OCI-LY1 (cell line): ENCODE measurements at regions not wholly inside any gene's neighbourhood (a gene's known extent, or its start where the extent isn't known, plus 50 kb on each side); places are given as distances from the start of the nearest gene placed in this dataset.
"Not testable (repeated sequence)": the region's sequence is repeated elsewhere in the genome, so short reads cannot be mapped to it uniquely, and the experiment has no call there.

Source experiments
- H2AFZ ChIP-seq: fragments of 200-600 bp; sonication (generic), shearing (Covaris generic); 2 replicates; pipeline ENCODE4 v1.6.0; 2014; ENCODE audit warnings: antibody characterized with exemption, mild to moderate bottlenecking, low read length
- H3F3A ChIP-seq: fragments of 200-600 bp; sonication (generic), shearing (Covaris generic); 2 replicates; pipeline ENCODE4 v1.6.0; 2014; ENCODE audit warnings: mild to moderate bottlenecking, antibody characterized with exemption, low read length, moderate library complexity; ENCODE audit not compliant: insufficient read depth
- H3K27ac ChIP-seq: fragments of 200-600 bp; sonication (generic); 2 replicates; pipeline ENCODE4 v1.5.1; 2014; ENCODE audit warnings: low read length, mixed run types, mild to moderate bottlenecking, low read depth; ENCODE audit not compliant: poor library complexity, severe bottlenecking
- H3K27me3 ChIP-seq: fragments of 200-600 bp; sonication (generic); 2 replicates; pipeline ENCODE4 v1.6.0; 2014; ENCODE audit warnings: antibody characterized with exemption, mild to moderate bottlenecking, low read length, moderate library complexity; ENCODE audit not compliant: insufficient read depth
- H3K36me3 ChIP-seq: fragments of 200-600 bp; sonication (generic); 2 replicates; pipeline ENCODE4 v1.6.1; 2014; ENCODE audit warnings: mild to moderate bottlenecking, antibody characterized with exemption, low read length, moderate library complexity, mixed read lengths; ENCODE audit not compliant: insufficient read depth
- H3K4me1 ChIP-seq: fragments of 200-600 bp; sonication (generic); 2 replicates; pipeline ENCODE4 v1.5.1; 2014; ENCODE audit warnings: mild to moderate bottlenecking, low read length, moderate library complexity; ENCODE audit not compliant: insufficient read depth, severe bottlenecking
- H3K4me2 ChIP-seq: fragments of 200-600 bp; sonication (generic), shearing (Covaris generic); 2 replicates; pipeline ENCODE4 v1.6.1; 2014; ENCODE audit warnings: low read length
- H3K4me3 ChIP-seq: fragments of 200-600 bp; sonication (generic); 2 replicates; pipeline ENCODE4 v1.5.1; 2014; ENCODE audit warnings: low read length, low read depth, mild to moderate bottlenecking, mixed read lengths; ENCODE audit not compliant: poor library complexity, severe bottlenecking
- H3K79me2 ChIP-seq: fragments of 200-600 bp; shearing (Covaris generic); 2 replicates; pipeline ENCODE4 v1.6.1; 2016; ENCODE audit warnings: mixed run types, low read length, mixed read lengths; ENCODE audit not compliant: insufficient read depth
- H3K9ac ChIP-seq: fragments of 200-600 bp; sonication (generic), shearing (Covaris generic); 2 replicates; pipeline ENCODE4 v1.6.1; 2014; ENCODE audit warnings: mild to moderate bottlenecking, low read length, mixed read lengths
- H3K9me2 ChIP-seq: fragments of 200-600 bp; sonication (generic), shearing (Covaris generic); 2 replicates; pipeline ENCODE4 v1.6.1; 2014; ENCODE audit warnings: low read depth, mild to moderate bottlenecking, low read length, mixed read lengths
- H3K9me3 ChIP-seq: fragments of 200-600 bp; shearing (Covaris generic); 2 replicates; pipeline ENCODE4 v1.6.1; 2014; ENCODE audit warnings: low read length, mixed read lengths
- H4K20me1 ChIP-seq: fragments of 200-600 bp; sonication (generic), shearing (Covaris generic); 2 replicates; pipeline ENCODE4 v1.6.0; 2016; ENCODE audit warnings: mild to moderate bottlenecking, low read length; ENCODE audit not compliant: insufficient read depth

GRCh38 chr7:76914361-76914760 lies 117.8 kb downstream of the SPDYE17 start:
- not testable (repeated sequence) for H4K20me1 ChIP-seq, H3K4me2 ChIP-seq, H3K79me2 ChIP-seq, H2AFZ ChIP-seq, H3K36me3 ChIP-seq, H3K27ac ChIP-seq, H3K4me3 ChIP-seq, H3K9ac ChIP-seq, H3K9me3 ChIP-seq, H3K4me1 ChIP-seq, H3K27me3 ChIP-seq, H3K9me2 ChIP-seq, H3F3A ChIP-seq

- not testable (repeated sequence) for H3K4me2 ChIP-seq, H3K79me2 ChIP-seq, H3K27me3 ChIP-seq, H3K36me3 ChIP-seq, H3K4me1 ChIP-seq, H3K4me3 ChIP-seq, H3K9me3 ChIP-seq, H3F3A ChIP-seq, H3K9me2 ChIP-seq, H4K20me1 ChIP-seq, H3K27ac ChIP-seq, H2AFZ ChIP-seq, H3K9ac ChIP-seq
Observed at GRCh38 chr7:76912011-76912814, 119.9 kb downstream of the SPDYE17 start.

- H2AFZ ChIP-seq, H3F3A ChIP-seq, H3K9ac ChIP-seq, H3K9me2 ChIP-seq, H3K27ac ChIP-seq, H3K27me3 ChIP-seq, H3K4me2 ChIP-seq, H4K20me1 ChIP-seq, H3K4me3 ChIP-seq, H3K79me2 ChIP-seq, H3K4me1 ChIP-seq, H3K9me3 ChIP-seq, H3K36me3 ChIP-seq: not testable (repeated sequence)
Observed at GRCh38 chr7:76904688-76905087, 127.5 kb downstream of the SPDYE17 start.

- H3K4me1 ChIP-seq, H3K36me3 ChIP-seq, H3K4me2 ChIP-seq, H3K9me3 ChIP-seq, H3K79me2 ChIP-seq, H4K20me1 ChIP-seq, H3K27me3 ChIP-seq, H3F3A ChIP-seq, H3K4me3 ChIP-seq, H3K9ac ChIP-seq, H3K27ac ChIP-seq, H2AFZ ChIP-seq, H3K9me2 ChIP-seq: not testable (repeated sequence)
Observed at GRCh38 chr7:76901944-76902710, 130.0 kb downstream of the SPDYE17 start.

- not testable (repeated sequence) for H2AFZ ChIP-seq, H3K4me1 ChIP-seq, H3K9me2 ChIP-seq, H3K4me3 ChIP-seq, H3K79me2 ChIP-seq, H4K20me1 ChIP-seq, H3K4me2 ChIP-seq, H3K9me3 ChIP-seq, H3K9ac ChIP-seq, H3F3A ChIP-seq, H3K36me3 ChIP-seq, H3K27ac ChIP-seq, H3K27me3 ChIP-seq
Observed at GRCh38 chr7:76898807-76899206, 133.4 kb downstream of the SPDYE17 start.

- not testable (repeated sequence) for H3K9ac ChIP-seq, H3F3A ChIP-seq, H2AFZ ChIP-seq, H3K4me3 ChIP-seq, H3K9me2 ChIP-seq, H3K36me3 ChIP-seq, H3K27ac ChIP-seq, H3K9me3 ChIP-seq, H3K4me1 ChIP-seq, H3K79me2 ChIP-seq, H3K4me2 ChIP-seq, H4K20me1 ChIP-seq, H3K27me3 ChIP-seq
Observed at GRCh38 chr7:76897007-76897406, 135.2 kb downstream of the SPDYE17 start.

GRCh38 chr7:76895696-76896095 lies 136.5 kb downstream of the SPDYE17 start:
- H3K4me1 ChIP-seq, H3K36me3 ChIP-seq, H3K9me2 ChIP-seq, H3K4me2 ChIP-seq, H2AFZ ChIP-seq, H3K27me3 ChIP-seq, H3K4me3 ChIP-seq, H3K9ac ChIP-seq, H3K27ac ChIP-seq, H3F3A ChIP-seq, H3K79me2 ChIP-seq, H4K20me1 ChIP-seq, H3K9me3 ChIP-seq: not testable (repeated sequence)
